GM23338 (cell line): ENCODE measurements at regions not wholly inside any gene's neighbourhood (a gene's known extent, or its start where the extent isn't known, plus 50 kb on each side); places are given as distances from the start of the nearest gene placed in this dataset.

ENCODE experiments used
- ATAC-seq: fragments of 200-7000 bp; cut with Tn5 transposase; 3 replicates; pipeline ENCODE4 v1.9.1; 2020
- DNase-seq: peaks from one replicate; pipeline ENCODE4 v3.0.0-alpha.2; 2015; ENCODE audit warnings: low spot score
- H2AFZ ChIP-seq: fragments of 200-600 bp; sonication (generic); 2 replicates; pipeline ENCODE4 v1.8.0; 2016; ENCODE audit warnings: antibody characterized with exemption, mild to moderate bottlenecking, moderate library complexity
- H3F3A ChIP-seq: fragments of 200-600 bp; sonication (generic); replicated peaks from 2 replicates; pipeline ENCODE4 v1.8.0; 2017; ENCODE audit warnings: antibody characterized with exemption, mixed run types, low read depth
- H3K27ac ChIP-seq: fragments of 200-600 bp; sonication (generic); 2 replicates; pipeline ENCODE4 v1.6.1; 2016; ENCODE audit warnings: low read depth
- H3K27me3 ChIP-seq: fragments of 200-600 bp; sonication (generic); 2 replicates; pipeline ENCODE4 v1.8.0; 2016; ENCODE audit warnings: mild to moderate bottlenecking, mixed run types, moderate library complexity; ENCODE audit not compliant: insufficient read depth
- H3K36me3 ChIP-seq: fragments of 200-600 bp; sonication (generic); 2 replicates; pipeline ENCODE4 v1.8.0; 2016; ENCODE audit warnings: mild to moderate bottlenecking; ENCODE audit not compliant: insufficient read depth
- H3K4me1 ChIP-seq: fragments of 200-600 bp; sonication (generic); 2 replicates; pipeline ENCODE4 v1.8.0; 2016; ENCODE audit warnings: mild to moderate bottlenecking, moderate library complexity; ENCODE audit not compliant: insufficient read depth
- H3K4me2 ChIP-seq: fragments of 200-600 bp; sonication (generic); 2 replicates; pipeline ENCODE4 v1.7.1; 2017; ENCODE audit warnings: mixed run types
- H3K4me3 ChIP-seq: fragments of 200-600 bp; sonication (generic); 2 replicates; pipeline ENCODE4 v1.6.1; 2016; ENCODE audit warnings: mixed run types
- H3K79me2 ChIP-seq: fragments of 200-600 bp; sonication (generic); replicated peaks from 2 replicates; pipeline ENCODE4 v1.8.0; 2017; ENCODE audit warnings: mild to moderate bottlenecking; ENCODE audit not compliant: insufficient read depth
- H3K9me2 ChIP-seq: fragments of 200-600 bp; sonication (generic); 2 replicates; pipeline ENCODE4 v1.8.0; 2017; ENCODE audit not compliant: insufficient read depth
- H4K20me1 ChIP-seq: fragments of 200-600 bp; sonication (generic); replicated peaks from 2 replicates; pipeline ENCODE4 v1.8.0; 2017; ENCODE audit warnings: mild to moderate bottlenecking; ENCODE audit not compliant: insufficient read depth
- H3K27ac Mint-ChIP-seq: 2 replicates; pipeline ENCODE4 v1.8.0; 2020; ENCODE audit warnings: inconsistent platforms, mild to moderate bottlenecking, moderate library complexity, mixed read lengths
- H3K27me3 Mint-ChIP-seq: 3 replicates; pipeline ENCODE4 v1.8.0; 2022; ENCODE audit warnings: low read depth, mild to moderate bottlenecking, moderate library complexity, mixed read lengths, inconsistent platforms; ENCODE audit not compliant: insufficient read depth, poor library complexity
- H3K36me3 Mint-ChIP-seq: 3 replicates; pipeline ENCODE4 v1.8.0; 2021; ENCODE audit warnings: low read depth, mild to moderate bottlenecking, inconsistent platforms, moderate library complexity, mixed read lengths
- H3K4me1 Mint-ChIP-seq: 3 replicates; pipeline ENCODE4 v1.8.0; 2020; ENCODE audit warnings: mild to moderate bottlenecking, inconsistent platforms, mixed read lengths
- H3K4me3 Mint-ChIP-seq: 3 replicates; pipeline ENCODE4 v1.8.0; 2021; ENCODE audit warnings: moderate library complexity, mild to moderate bottlenecking, inconsistent platforms, mixed read lengths
- H3K9me3 Mint-ChIP-seq: 3 replicates; pipeline ENCODE4 v1.8.0; 2020; ENCODE audit warnings: moderate library complexity, mild to moderate bottlenecking, inconsistent platforms, mixed read lengths
- CREB1 ChIP-seq: fragments of 250-450 bp; sonication (Bioruptor Pico); IDR thresholded peaks from 2 replicates; pipeline ENCODE4 v1.5.0; 2020; ENCODE audit warnings: low read depth, mild to moderate bottlenecking, moderate library complexity
- EZH2 ChIP-seq: fragments of 200-600 bp; sonication (generic); IDR thresholded peaks from one replicate; pipeline ENCODE4 v1.8.0; 2017; ENCODE audit warnings: antibody characterized with exemption, mild to moderate bottlenecking, low read depth; ENCODE audit not compliant: unreplicated experiment
- EZH2phosphoT487 ChIP-seq: fragments of 200-600 bp; sonication (generic); IDR thresholded peaks from one replicate; pipeline ENCODE4 v1.8.1; 2018; ENCODE audit warnings: antibody characterized with exemption; ENCODE audit not compliant: unreplicated experiment
- REST ChIP-seq: IDR thresholded peaks from one replicate; pipeline ENCODE4 v1.6.1; 2018; ENCODE audit warnings: antibody characterized with exemption; ENCODE audit not compliant: unreplicated experiment
- STAT1 ChIP-seq: IDR thresholded peaks from one replicate; pipeline ENCODE4 v1.6.1; 2016; ENCODE audit warnings: antibody characterized with exemption; ENCODE audit not compliant: unreplicated experiment
- ZNF114 ChIP-seq: fragments of 250-450 bp; sonication (Bioruptor Pico); IDR thresholded peaks from 2 replicates; pipeline ENCODE4 v1.5.0; 2020; ENCODE audit warnings: mild to moderate bottlenecking, moderate library complexity
- ZNF331 ChIP-seq: fragments of 250-450 bp; sonication (Bioruptor Pico); IDR thresholded peaks from 2 replicates; pipeline ENCODE4 v1.5.0; 2020; ENCODE audit warnings: low read depth, mild to moderate bottlenecking, moderate library complexity
- TF ChIP-seq, protein P1 (sequence below): IDR thresholded peaks from 2 replicates; pipeline ENCODE4 v1.6.1; 2016; ENCODE audit warnings: antibody characterized with exemption
- TF ChIP-seq, protein P2 (sequence below), 2 experiments: fragments of 200-600 bp in 1 of 2; sonication (generic) in 1 of 2; conservative IDR thresholded peaks; 2 replicates each; pipeline versions ENCODE4 v1.5.1 to v1.6.1; 2016 to 2017; ENCODE audit warnings: antibody characterized with exemption in 2 of 2, low read depth in 2 of 2, mild to moderate bottlenecking in 2 of 2, moderate library complexity in 1 of 2

DNA sequence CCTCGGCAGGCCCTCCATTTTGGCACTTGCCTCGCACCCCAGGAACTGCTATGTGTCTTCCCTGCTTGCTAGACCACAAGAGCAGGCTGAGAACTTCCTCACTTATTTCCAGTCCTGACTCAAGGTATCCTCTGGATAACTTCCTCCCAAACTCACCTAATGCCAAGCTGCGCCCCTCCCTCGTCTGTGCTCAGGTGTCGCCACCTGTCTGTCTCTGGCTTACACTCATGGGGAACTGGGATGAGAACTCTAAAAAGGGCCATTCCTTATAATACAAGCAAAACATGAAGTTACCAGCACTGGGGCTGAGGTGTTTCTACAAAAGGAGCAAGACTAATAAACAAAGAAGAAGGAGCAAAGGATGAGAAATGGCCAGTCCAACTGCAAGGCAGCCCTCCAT, 191.5 kb upstream of the RMP24 start:
- H3K9me3 Mint-ChIP-seq: no peaks in the 10 kb centered on the region

DNA sequence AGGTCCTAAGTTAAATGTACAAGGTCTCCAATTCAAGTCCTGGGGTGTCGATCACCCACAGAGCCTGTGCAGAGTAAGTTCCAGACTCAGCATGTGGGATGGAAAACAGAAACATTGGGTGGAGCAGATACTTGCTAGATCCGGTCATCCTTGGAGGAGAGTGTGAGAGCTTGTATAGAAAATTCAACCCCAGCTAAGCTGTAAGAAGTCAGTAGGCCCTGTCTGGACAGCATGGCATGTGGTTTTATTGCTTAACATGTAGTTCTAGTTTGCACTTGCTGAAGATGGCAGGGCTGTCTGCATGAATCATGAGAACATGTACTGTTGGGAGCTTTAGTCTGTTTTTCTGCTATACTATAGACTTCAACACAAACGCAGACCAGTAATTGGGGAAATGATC, 189.6 kb upstream of the RMP24 start:
- Histone ChIP-seq H2AFZ (no peak overlapping the region), H3K79me2 (no peaks in the 10 kb centered on the region), H3K27ac (no peak overlapping the region), H3K27me3 (no peaks in the 10 kb centered on the region), H3K4me3 (no peak overlapping the region), H3K4me2 (no peak overlapping the region), H3K4me1 (peaks cover 23% of the 10 kb centered on the region), H4K20me1 (no peaks in the 10 kb centered on the region), H3K36me3 (no peaks in the 10 kb centered on the region), H3F3A (0 out of 2 replicates have a peak, but pooled peaks cover 3% of the 10 kb centered on the region), H3K9me2 (0 out of 2 replicates have a peak, but pooled peaks cover 5% of the 10 kb centered on the region)
- H3K9me3 Mint-ChIP-seq: no peaks in the 10 kb centered on the region
- peaks cover 1% of the 10 kb centered on the region for H3K27me3 Mint-ChIP-seq
- H3K4me1 Mint-ChIP-seq: peaks cover 18% of the 10 kb centered on the region
- no peak overlapping the region for H3K27ac Mint-ChIP-seq
- H3K36me3 Mint-ChIP-seq: no peaks in the 10 kb centered on the region
- H3K4me3 Mint-ChIP-seq: no peak overlapping the region
- ATAC-seq: no peak
- DNase-seq: no peak
- TF ChIP-seq STAT1 (no peak), REST (no peak), EZH2 (no peak), ZNF114 (no peak), CREB1 (CRISPR knock-in tag) (no peak), EZH2phosphoT487 (no peak)
- TF ChIP-seq, protein P1, sequence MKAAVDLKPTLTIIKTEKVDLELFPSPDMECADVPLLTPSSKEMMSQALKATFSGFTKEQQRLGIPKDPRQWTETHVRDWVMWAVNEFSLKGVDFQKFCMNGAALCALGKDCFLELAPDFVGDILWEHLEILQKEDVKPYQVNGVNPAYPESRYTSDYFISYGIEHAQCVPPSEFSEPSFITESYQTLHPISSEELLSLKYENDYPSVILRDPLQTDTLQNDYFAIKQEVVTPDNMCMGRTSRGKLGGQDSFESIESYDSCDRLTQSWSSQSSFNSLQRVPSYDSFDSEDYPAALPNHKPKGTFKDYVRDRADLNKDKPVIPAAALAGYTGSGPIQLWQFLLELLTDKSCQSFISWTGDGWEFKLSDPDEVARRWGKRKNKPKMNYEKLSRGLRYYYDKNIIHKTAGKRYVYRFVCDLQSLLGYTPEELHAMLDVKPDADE: no peak
- TF ChIP-seq, protein P2, sequence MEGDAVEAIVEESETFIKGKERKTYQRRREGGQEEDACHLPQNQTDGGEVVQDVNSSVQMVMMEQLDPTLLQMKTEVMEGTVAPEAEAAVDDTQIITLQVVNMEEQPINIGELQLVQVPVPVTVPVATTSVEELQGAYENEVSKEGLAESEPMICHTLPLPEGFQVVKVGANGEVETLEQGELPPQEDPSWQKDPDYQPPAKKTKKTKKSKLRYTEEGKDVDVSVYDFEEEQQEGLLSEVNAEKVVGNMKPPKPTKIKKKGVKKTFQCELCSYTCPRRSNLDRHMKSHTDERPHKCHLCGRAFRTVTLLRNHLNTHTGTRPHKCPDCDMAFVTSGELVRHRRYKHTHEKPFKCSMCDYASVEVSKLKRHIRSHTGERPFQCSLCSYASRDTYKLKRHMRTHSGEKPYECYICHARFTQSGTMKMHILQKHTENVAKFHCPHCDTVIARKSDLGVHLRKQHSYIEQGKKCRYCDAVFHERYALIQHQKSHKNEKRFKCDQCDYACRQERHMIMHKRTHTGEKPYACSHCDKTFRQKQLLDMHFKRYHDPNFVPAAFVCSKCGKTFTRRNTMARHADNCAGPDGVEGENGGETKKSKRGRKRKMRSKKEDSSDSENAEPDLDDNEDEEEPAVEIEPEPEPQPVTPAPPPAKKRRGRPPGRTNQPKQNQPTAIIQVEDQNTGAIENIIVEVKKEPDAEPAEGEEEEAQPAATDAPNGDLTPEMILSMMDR (conservative IDR thresholded peaks at IDR 0.05; ENCODE audit: low read depth in 2 of 2): no peak

More for the DNA sequence above, 191.5 kb upstream of the RMP24 start:
- no peak overlapping the region for H3K27ac ChIP-seq
- no peaks in the 10 kb centered on the region for H3K36me3 ChIP-seq
- H3K36me3 Mint-ChIP-seq: no peaks in the 10 kb centered on the region
- TF ChIP-seq CREB1 (CRISPR knock-in tag) (no peak), ZNF331 (CRISPR knock-in tag) (no peak)
- TF ChIP-seq, protein P2 (conservative IDR thresholded peaks at IDR 0.05; ENCODE audit: low read depth in 2 of 2): peak; percentile 38 to 64
- H3K4me1 ChIP-seq: peaks cover 16% of the 10 kb centered on the region
- ATAC-seq (peak; percentile 61), DNase-seq (peak; percentile 48)
- H3K4me3 ChIP-seq: no peak overlapping the region
- peaks cover 3% of the 10 kb centered on the region for H3K27me3 Mint-ChIP-seq
- H4K20me1 ChIP-seq: no peaks in the 10 kb centered on the region
- H3K27ac Mint-ChIP-seq: no peak overlapping the region
- H3F3A ChIP-seq: 0 out of 2 replicates have a peak, but pooled peaks cover 3% of the 10 kb centered on the region
- 0 out of 2 replicates have a peak, but pooled peaks cover 5% of the 10 kb centered on the region for H3K9me2 ChIP-seq
- no peaks in the 10 kb centered on the region for H3K79me2 ChIP-seq
- no peak overlapping the region for H3K4me2 ChIP-seq
- peaks cover 20% of the 10 kb centered on the region for H3K4me1 Mint-ChIP-seq
- H2AFZ ChIP-seq: peak overlapping the region; percentile 15; the same call in 1 of the 2 replicates
- H3K27me3 ChIP-seq: no peaks in the 10 kb centered on the region
- H3K4me3 Mint-ChIP-seq: no peak overlapping the region
